Mesendoderm (in vitro differentiated cells): ENCODE measurements at regions not wholly inside any gene's neighbourhood (a gene's known extent, or its start where the extent isn't known, plus 50 kb on each side); places are given as distances from the start of the nearest gene placed in this dataset.

ENCODE experiments used
- DNase-seq: peaks from one replicate; pipeline ENCODE4 v3.0.0; 2013
- H2AK5ac ChIP-seq: 2 replicates; pipeline ENCODE4 v1.6.1; 2013; ENCODE audit warnings: low read length, inconsistent platforms
- H2BK120ac ChIP-seq: 2 replicates; pipeline ENCODE4 v1.6.1; 2013; ENCODE audit warnings: low read depth, mild to moderate bottlenecking, low read length, moderate library complexity, mixed read lengths
- H2BK15ac ChIP-seq: replicated peaks from 2 replicates; pipeline ENCODE4 v1.6.1; 2013; ENCODE audit warnings: low read depth, mild to moderate bottlenecking, moderate library complexity
- H2BK5ac ChIP-seq: 2 replicates; pipeline ENCODE4 v1.6.1; 2013; ENCODE audit warnings: low read length, inconsistent platforms
- H3K18ac ChIP-seq: 2 replicates; pipeline ENCODE4 v1.6.1; 2013; ENCODE audit warnings: mild to moderate bottlenecking, low read length, mixed read lengths
- H3K23ac ChIP-seq: one replicate; pipeline ENCODE4 v1.6.1; 2013; ENCODE audit warnings: low read length
- H3K27ac ChIP-seq: 2 replicates; pipeline ENCODE4 v1.5.1; 2013; ENCODE audit warnings: low read depth, mild to moderate bottlenecking, inconsistent platforms, low read length, moderate library complexity
- H3K27me3 ChIP-seq: 2 replicates; pipeline ENCODE4 v1.6.1; 2013; ENCODE audit warnings: low read length, control low read depth, mild to moderate bottlenecking, inconsistent platforms; ENCODE audit not compliant: insufficient read depth, poor library complexity
- H3K36me3 ChIP-seq: 2 replicates; pipeline ENCODE4 v1.6.1; 2013; ENCODE audit warnings: low read length, inconsistent platforms; ENCODE audit not compliant: control insufficient read depth, insufficient read depth
- H3K4ac ChIP-seq: one replicate; pipeline ENCODE4 v1.6.1; 2013; ENCODE audit warnings: low read depth, mild to moderate bottlenecking, low read length, moderate library complexity
- H3K4me1 ChIP-seq: 2 replicates; pipeline ENCODE4 v1.6.1; 2013; ENCODE audit warnings: low read depth, low read length, inconsistent platforms; ENCODE audit not compliant: control insufficient read depth
- H3K4me2 ChIP-seq: 2 replicates; pipeline ENCODE4 v1.6.1; 2013; ENCODE audit warnings: low read length
- H3K4me3 ChIP-seq: 2 replicates; pipeline ENCODE4 v1.5.1; 2013; ENCODE audit warnings: mild to moderate bottlenecking, low read length
- H3K56ac ChIP-seq: one replicate; pipeline ENCODE4 v1.6.1; 2013; ENCODE audit warnings: low read length
- H3K79me1 ChIP-seq: 2 replicates; pipeline ENCODE4 v1.6.1; 2013; ENCODE audit warnings: low read length, inconsistent platforms
- H3K79me2 ChIP-seq: 2 replicates; pipeline ENCODE4 v1.6.1; 2013; ENCODE audit warnings: mild to moderate bottlenecking, low read length; ENCODE audit not compliant: control insufficient read depth, insufficient read depth
- H3K9ac ChIP-seq: 2 replicates; pipeline ENCODE4 v1.6.1; 2013; ENCODE audit warnings: low read length, inconsistent platforms
- H4K5ac ChIP-seq: one replicate; pipeline ENCODE4 v1.6.1; 2013; ENCODE audit warnings: low read length
- H4K8ac ChIP-seq: one replicate; pipeline ENCODE4 v1.6.1; 2013; ENCODE audit warnings: low read depth, mild to moderate bottlenecking, control low read depth, low read length, moderate library complexity
- WGBS: extraction: QIAGEN DNeasy Blood & Tissue Kit; methylation state at CpG from one replicate; pipeline ENCODE4 v1.1.7; 2013; ENCODE audit warnings: low lambda C conversion rate, missing lambda C conversion rate; ENCODE audit not compliant: insufficient coverage; ENCODE audit errors: extremely low coverage; 5-methylcytosine and 5-hydroxymethylcytosine counted together

DNA sequence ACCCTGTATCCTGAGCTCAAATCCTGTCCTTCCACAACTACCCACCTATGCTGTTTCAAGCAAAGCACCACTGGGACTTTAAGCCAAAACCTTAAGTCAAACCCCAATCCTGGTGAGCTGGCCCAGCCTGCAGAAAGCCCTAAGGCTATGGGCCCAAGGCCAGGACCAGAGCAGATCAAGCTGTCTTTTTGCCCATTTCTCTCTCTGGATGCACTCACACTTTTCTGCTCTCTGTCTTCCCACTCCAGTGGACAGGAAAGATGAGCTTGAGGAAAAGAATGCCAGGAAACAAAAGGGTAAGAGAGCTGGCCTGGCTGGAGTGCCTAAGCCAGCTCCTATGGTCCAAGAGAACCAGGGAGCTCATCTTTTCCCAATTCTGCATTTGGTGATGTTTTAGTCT is 284.3 kb upstream of the ISX start:
- Histone ChIP-seq H3K36me3 (no peaks in the 10 kb centered on the region), H3K18ac (no peak overlapping the region), H2BK5ac (no peak overlapping the region), H3K23ac (no peak overlapping the region), H3K4me2 (no peak overlapping the region), H2AK5ac (no peak overlapping the region), H3K27ac (no peak overlapping the region), H3K27me3 (no peaks in the 10 kb centered on the region), H3K79me2 (no peaks in the 10 kb centered on the region), H3K4ac (no peak overlapping the region), H2BK120ac (no peak overlapping the region), H3K4me3 (no peak overlapping the region), H3K79me1 (no peaks in the 10 kb centered on the region), H2BK15ac (no peak overlapping the region), H4K5ac (no peak overlapping the region), H3K9ac (no peak overlapping the region), H4K8ac (no peak overlapping the region), H3K4me1 (peaks cover 2% of the 10 kb centered on the region), H3K56ac (no peak overlapping the region)
- no peak for DNase-seq

DNA sequence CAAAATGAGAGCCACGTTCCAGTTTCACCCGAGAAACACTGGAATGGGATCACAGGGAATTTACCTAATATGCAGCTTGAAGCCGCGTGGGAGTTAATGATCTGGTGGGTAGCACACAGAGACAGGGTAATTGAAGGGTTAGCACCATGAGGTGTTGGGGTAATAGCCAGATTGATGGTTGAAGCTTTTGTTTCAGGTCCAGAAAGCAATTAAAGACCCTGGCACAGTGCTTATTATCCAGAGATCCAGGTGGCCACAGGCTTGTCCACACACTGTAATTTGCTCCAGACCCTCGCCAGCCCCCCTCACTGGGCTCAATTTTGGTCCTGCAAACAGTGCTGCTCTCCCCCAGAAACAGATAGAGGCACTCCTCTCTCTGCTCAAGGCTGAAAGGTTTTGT is 282.5 kb upstream of the ISX start:
- H3K27ac ChIP-seq, result no peak overlapping the region
- no peak overlapping the region for H2AK5ac ChIP-seq
- no peak overlapping the region for H3K23ac ChIP-seq
- no peak overlapping the region for H4K5ac ChIP-seq
- no peak for DNase-seq
- no peak overlapping the region for H3K18ac ChIP-seq
- H3K4ac ChIP-seq, result no peak overlapping the region
- no peaks in the 10 kb centered on the region for H3K79me2 ChIP-seq
- H3K4me2 ChIP-seq, result no peak overlapping the region
- no peak overlapping the region for H2BK15ac ChIP-seq
- H3K36me3 ChIP-seq, result no peaks in the 10 kb centered on the region
- H2BK5ac ChIP-seq, result no peak overlapping the region
- H3K9ac ChIP-seq, result no peak overlapping the region
- peak overlapping the region; percentile 44 for H3K56ac ChIP-seq
- no peaks in the 10 kb centered on the region for H3K79me1 ChIP-seq
- H4K8ac ChIP-seq, result no peak overlapping the region
- no peak overlapping the region for H3K4me3 ChIP-seq
- peaks cover 2% of the 10 kb centered on the region for H3K4me1 ChIP-seq
- no peaks in the 10 kb centered on the region for H3K27me3 ChIP-seq
- whole genome bisulfite sequencing, result no CpG with 5 or more reads among the region's 5 CpGs
- no peak overlapping the region for H2BK120ac ChIP-seq

DNA sequence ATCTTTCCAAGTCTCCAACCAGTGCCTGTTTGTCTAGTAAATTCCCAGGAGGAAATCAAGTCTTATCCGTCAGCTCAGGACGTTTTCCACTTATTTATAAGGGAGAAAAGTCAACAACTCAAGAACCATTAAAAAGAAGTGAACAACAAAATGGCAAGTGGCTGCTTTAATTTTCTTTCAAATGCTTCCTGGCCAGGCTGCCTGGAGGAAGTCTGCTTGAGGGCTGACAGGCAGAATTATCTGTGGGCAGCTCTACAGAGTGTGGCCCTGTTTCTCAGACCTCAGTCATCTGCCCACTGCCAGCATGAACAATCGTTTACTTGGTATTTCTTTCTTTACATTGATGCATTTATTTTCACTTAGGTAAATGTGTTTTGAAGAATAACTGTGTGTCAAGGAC is 281.9 kb upstream of the ISX start:
- H4K8ac ChIP-seq, result no peak overlapping the region
- H3K23ac ChIP-seq, result no peak overlapping the region
- peak overlapping the region; percentile 2 for H3K56ac ChIP-seq
- no peak overlapping the region for H3K4me2 ChIP-seq
- no peak overlapping the region for H2BK120ac ChIP-seq
- H2AK5ac ChIP-seq, result no peak overlapping the region
- no peaks in the 10 kb centered on the region for H3K27me3 ChIP-seq
- H3K79me2 ChIP-seq, result no peaks in the 10 kb centered on the region
- H3K4me1 ChIP-seq, result peaks cover 2% of the 10 kb centered on the region
- H3K4me3 ChIP-seq, result no peak overlapping the region
- no peak overlapping the region for H3K4ac ChIP-seq
- no peak overlapping the region for H3K18ac ChIP-seq
- no peak for DNase-seq
- no peak overlapping the region for H3K27ac ChIP-seq
- H3K9ac ChIP-seq, result no peak overlapping the region
- WGBS, result no CpG with 5 or more reads among the region's 3 CpGs
- no peak overlapping the region for H2BK5ac ChIP-seq
- H3K36me3 ChIP-seq, result no peaks in the 10 kb centered on the region
- no peak overlapping the region for H4K5ac ChIP-seq
- H3K79me1 ChIP-seq, result no peaks in the 10 kb centered on the region
- H2BK15ac ChIP-seq, result no peak overlapping the region

DNA sequence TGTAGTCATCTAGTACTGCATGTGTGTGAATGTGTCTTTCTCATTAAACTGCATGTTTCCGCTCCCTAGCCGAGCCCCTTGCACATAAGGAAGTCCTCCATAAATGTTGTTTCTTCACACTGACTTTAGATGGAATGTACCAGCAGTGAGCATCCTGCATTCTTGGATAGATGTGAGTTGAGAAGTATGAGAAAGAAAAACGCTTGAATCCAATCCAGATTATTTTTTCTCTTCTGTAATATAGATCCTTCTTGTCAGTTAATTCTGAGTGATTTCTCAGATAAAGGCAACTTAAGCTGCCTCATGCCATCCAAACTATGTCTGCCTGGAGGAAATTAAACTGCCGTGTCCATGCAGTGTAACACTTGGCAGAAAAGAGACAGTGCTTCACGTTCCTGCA is 268.1 kb upstream of the ISX start:
- DNase-seq, result no peak
- H3K27me3 ChIP-seq, result no peaks in the 10 kb centered on the region
- H3K23ac ChIP-seq, result no peak overlapping the region
- H3K27ac ChIP-seq, result no peak overlapping the region
- no peaks in the 10 kb centered on the region for H3K79me2 ChIP-seq
- no peak overlapping the region for H3K18ac ChIP-seq
- H4K5ac ChIP-seq, result no peak overlapping the region
- no peaks in the 10 kb centered on the region for H3K36me3 ChIP-seq
- H3K4me3 ChIP-seq, result no peak overlapping the region
- WGBS, result no CpG with 5 or more reads among the region's 5 CpGs
- H3K9ac ChIP-seq, result no peak overlapping the region
- H3K4me1 ChIP-seq, result no peaks in the 10 kb centered on the region
- no peak overlapping the region for H3K4me2 ChIP-seq
- no peaks in the 10 kb centered on the region for H3K79me1 ChIP-seq
- no peak overlapping the region for H3K4ac ChIP-seq
- H2BK15ac ChIP-seq, result no peak overlapping the region
- no peak overlapping the region for H2BK120ac ChIP-seq
- no peak overlapping the region for H2AK5ac ChIP-seq
- no peak overlapping the region for H2BK5ac ChIP-seq
- no peak overlapping the region for H3K56ac ChIP-seq
- no peak overlapping the region for H4K8ac ChIP-seq

DNA sequence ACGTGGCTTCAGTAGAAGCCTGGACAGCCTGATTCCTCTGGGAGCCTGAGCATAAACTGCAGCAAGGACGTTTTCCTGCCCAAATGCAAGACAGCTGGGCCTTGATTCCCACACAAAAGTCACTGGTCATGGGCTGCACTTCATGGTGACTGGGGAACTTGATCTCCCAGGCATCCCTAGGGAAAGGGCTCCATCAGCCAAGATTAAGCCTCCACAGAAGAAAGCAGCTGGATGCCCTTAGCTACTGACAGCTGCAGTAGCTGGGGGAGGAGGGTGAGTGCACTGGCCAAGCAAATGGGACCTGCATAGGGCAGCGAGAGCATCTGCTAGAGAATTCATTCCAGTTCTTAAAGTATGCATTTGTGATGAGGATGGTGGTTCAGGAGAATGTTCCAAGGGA is 267.4 kb upstream of the ISX start:
- H2BK15ac ChIP-seq, result no peak overlapping the region
- no peak overlapping the region for H3K4me3 ChIP-seq
- no peak overlapping the region for H3K18ac ChIP-seq
- no peaks in the 10 kb centered on the region for H3K36me3 ChIP-seq
- no peak overlapping the region for H2BK5ac ChIP-seq
- H2AK5ac ChIP-seq, result no peak overlapping the region
- no peaks in the 10 kb centered on the region for H3K79me2 ChIP-seq
- H3K27ac ChIP-seq, result no peak overlapping the region
- H3K79me1 ChIP-seq, result no peaks in the 10 kb centered on the region
- no peak overlapping the region for H4K5ac ChIP-seq
- H2BK120ac ChIP-seq, result no peak overlapping the region
- H3K4me1 ChIP-seq, result no peaks in the 10 kb centered on the region
- H3K27me3 ChIP-seq, result no peaks in the 10 kb centered on the region
- H3K4me2 ChIP-seq, result no peak overlapping the region
- no peak overlapping the region for H3K9ac ChIP-seq
- no peak overlapping the region for H3K23ac ChIP-seq
- H3K56ac ChIP-seq, result no peak overlapping the region
- no peak overlapping the region for H3K4ac ChIP-seq
- H4K8ac ChIP-seq, result no peak overlapping the region
- no peak for DNase-seq
- WGBS, result no CpG with 5 or more reads among the region's 3 CpGs

DNA sequence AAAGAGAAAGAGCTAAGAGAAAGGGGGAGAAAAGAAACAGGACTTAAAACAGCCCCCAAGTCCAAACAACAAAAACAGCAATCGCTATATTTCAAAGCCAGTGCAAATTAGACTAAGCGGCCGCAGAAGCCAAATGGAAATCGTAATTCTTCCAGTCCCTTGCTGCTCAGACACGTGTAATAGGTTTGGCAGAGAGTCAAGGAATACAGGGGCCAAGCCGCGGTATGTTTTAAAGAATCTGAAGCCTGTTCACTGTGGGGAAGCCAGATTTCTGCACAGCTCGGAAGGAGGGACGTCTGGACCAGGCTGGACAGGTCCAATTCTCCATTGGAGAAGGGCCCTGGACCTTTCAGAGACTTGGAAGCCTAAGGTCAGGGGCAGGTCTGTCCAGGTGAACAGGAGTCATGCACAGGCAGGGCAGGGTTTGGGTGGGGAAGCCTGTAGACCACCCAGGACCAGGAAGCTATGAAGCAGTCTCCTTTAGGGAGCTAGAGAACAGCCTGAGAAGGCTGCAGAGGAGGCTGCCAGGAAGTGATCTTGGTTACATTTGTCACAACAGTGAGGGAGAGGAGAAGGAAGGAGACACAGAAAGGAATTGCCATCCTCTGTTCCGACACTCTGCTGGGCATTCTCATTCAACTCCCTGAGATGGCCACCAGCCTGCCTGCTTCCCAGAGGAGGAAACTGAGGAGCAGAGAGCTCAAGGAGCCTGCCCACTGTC is 265.5 kb upstream of the ISX start:
- H3K4me1 ChIP-seq, result no peaks in the 10 kb centered on the region
- no peak overlapping the region for H2AK5ac ChIP-seq
- no peak overlapping the region for H3K9ac ChIP-seq
- no peaks in the 10 kb centered on the region for H3K27me3 ChIP-seq
- H3K23ac ChIP-seq, result no peak overlapping the region
- H3K56ac ChIP-seq, result no peak overlapping the region
- H3K18ac ChIP-seq, result no peak overlapping the region
- H2BK5ac ChIP-seq, result no peak overlapping the region
- no peak overlapping the region for H2BK15ac ChIP-seq
- no peak for DNase-seq
- no peak overlapping the region for H3K27ac ChIP-seq
- H3K79me1 ChIP-seq, result no peaks in the 10 kb centered on the region
- no peaks in the 10 kb centered on the region for H3K79me2 ChIP-seq
- no peaks in the 10 kb centered on the region for H3K36me3 ChIP-seq
- no CpG with 5 or more reads among the region's 10 CpGs for WGBS
- H3K4ac ChIP-seq, result no peak overlapping the region
- H4K5ac ChIP-seq, result no peak overlapping the region
- H3K4me3 ChIP-seq, result no peak overlapping the region
- no peak overlapping the region for H4K8ac ChIP-seq
- H2BK120ac ChIP-seq, result no peak overlapping the region
- no peak overlapping the region for H3K4me2 ChIP-seq
